IMR-90 (cell line): ENCODE measurements at regions not wholly inside any gene's neighbourhood (a gene's known extent, or its start where the extent isn't known, plus 50 kb on each side); places are given as distances from the start of the nearest gene placed in this dataset.

Source experiments
- ATAC-seq: fragments of 200-7000 bp; cut with Tn5 transposase; 2 replicates; pipeline ENCODE4 v1.9.1; 2020; ENCODE audit warnings: low read depth, mild to moderate bottlenecking, moderate library complexity
- BruUV-seq: library from RNA; stranded (reverse); fragments of 400-500 nt; replicated peaks from 2 replicates; lab custom pipeline; 2021; lab: Mats Ljungman, UMichigan
- CTCF ChIA-PET: fragments of 300-600 bp; formaldehyde crosslinking; extraction: SDS; loops from one replicate; lab custom pipeline; 2021; ENCODE audit warnings: antibody characterized with exemption; lab: Yijun Ruan, JAX
- POLR2A ChIA-PET: fragments of 300-600 bp; sonication (Branson Sonifier 250); formaldehyde crosslinking; loops from one replicate; lab custom pipeline; 2022; ENCODE audit warnings: antibody characterized with exemption; ENCODE audit not compliant: unreplicated experiment; lab: Charles Lee
- DNase-seq: peaks from one replicate; pipeline ENCODE4 v3.0.0; 2013
- H2AFZ ChIP-seq: replicated peaks from 2 replicates; pipeline ENCODE3; 2013; ENCODE audit warnings: low read length, mild to moderate bottlenecking; ENCODE audit not compliant: poor library complexity
- H2AK5ac ChIP-seq: 2 replicates; pipeline ENCODE4 v1.6.1; 2013; ENCODE audit warnings: low read depth, low read length, inconsistent platforms
- H2AK9ac ChIP-seq: replicated peaks from 2 replicates; pipeline ENCODE3; 2013; ENCODE audit warnings: mild to moderate bottlenecking, low read depth, low read length, moderate library complexity; ENCODE audit not compliant: poor library complexity
- H2BK120ac ChIP-seq: 2 replicates; pipeline ENCODE4 v1.6.1; 2013; ENCODE audit warnings: low read depth, low read length, inconsistent platforms
- H2BK15ac ChIP-seq: 3 replicates; pipeline ENCODE4 v1.6.1; 2013; ENCODE audit warnings: low read depth, low read length, inconsistent platforms
- H2BK20ac ChIP-seq: 2 replicates; pipeline ENCODE4 v1.6.1; 2013; ENCODE audit warnings: low read depth, mild to moderate bottlenecking, inconsistent platforms, low read length, moderate library complexity
- H2BK5ac ChIP-seq: 2 replicates; pipeline ENCODE4 v1.6.1; 2013; ENCODE audit warnings: mild to moderate bottlenecking, low read depth, low read length, inconsistent platforms; ENCODE audit not compliant: poor library complexity, severe bottlenecking
- H3K14ac ChIP-seq: replicated peaks from 2 replicates; pipeline ENCODE4 v1.6.1; 2013; ENCODE audit warnings: low read depth, low read length, inconsistent platforms
- H3K18ac ChIP-seq: 2 replicates; pipeline ENCODE4 v1.6.1; 2013; ENCODE audit warnings: low read depth, low read length, control low read depth
- H3K23ac ChIP-seq: 2 replicates; pipeline ENCODE4 v1.6.1; 2013; ENCODE audit warnings: low read depth, low read length, inconsistent platforms
- H3K27ac ChIP-seq: 2 replicates; pipeline ENCODE4 v1.5.1; 2013; ENCODE audit warnings: mild to moderate bottlenecking, control low read depth, low read length; ENCODE audit not compliant: insufficient read depth
- H3K27me3 ChIP-seq: 2 replicates; pipeline ENCODE4 v1.6.1; 2013; ENCODE audit warnings: low read length; ENCODE audit not compliant: control insufficient read depth, insufficient read depth
- H3K36me3 ChIP-seq: 2 replicates; pipeline ENCODE4 v1.6.1; 2013; ENCODE audit warnings: low read length, mixed read lengths; ENCODE audit not compliant: control insufficient read depth, insufficient read depth
- H3K4ac ChIP-seq: 2 replicates; pipeline ENCODE4 v1.6.1; 2013; ENCODE audit warnings: low read depth, low read length, inconsistent platforms
- H3K4me1 ChIP-seq: 2 replicates; pipeline ENCODE4 v1.6.1; 2013; ENCODE audit warnings: low read length, mixed read lengths; ENCODE audit not compliant: control insufficient read depth, insufficient read depth
- H3K4me2 ChIP-seq: 2 replicates; pipeline ENCODE4 v1.6.1; 2013; ENCODE audit warnings: low read depth, mild to moderate bottlenecking, control low read depth, low read length, moderate library complexity
- H3K4me3 ChIP-seq: 2 replicates; pipeline ENCODE4 v1.5.1; 2013; ENCODE audit warnings: low read depth, mild to moderate bottlenecking, control low read depth, low read length, moderate library complexity; ENCODE audit not compliant: insufficient read depth
- H3K56ac ChIP-seq: 2 replicates; pipeline ENCODE4 v1.6.1; 2013; ENCODE audit warnings: low read length, inconsistent platforms; ENCODE audit not compliant: insufficient read depth; ENCODE audit errors: extremely low read depth
- H3K79me1 ChIP-seq, 2 experiments: 2 replicates each; pipeline ENCODE4 v1.6.1; 2013; ENCODE audit warnings: low read length in 2 of 2, inconsistent platforms in 1 of 2, low read depth in 1 of 2
- H3K9ac ChIP-seq: 2 replicates; pipeline ENCODE4 v1.6.1; 2013; ENCODE audit warnings: low read depth, low read length, control low read depth
- H3K9me1 ChIP-seq: 2 replicates; pipeline ENCODE4 v1.6.1; 2013; ENCODE audit warnings: low read length, inconsistent platforms; ENCODE audit not compliant: insufficient read depth
- H3K9me3 ChIP-seq: 2 replicates; pipeline ENCODE4 v1.6.1; 2013; ENCODE audit warnings: low read length; ENCODE audit not compliant: control insufficient read depth, insufficient read depth
- H4K20me1 ChIP-seq: 2 replicates; pipeline ENCODE4 v1.6.1; 2013; ENCODE audit warnings: low read length, inconsistent platforms; ENCODE audit not compliant: insufficient read depth
- H4K5ac ChIP-seq: 2 replicates; pipeline ENCODE4 v1.6.1; 2013; ENCODE audit warnings: mild to moderate bottlenecking, low read depth, low read length, control low read depth
- H4K8ac ChIP-seq, 2 experiments: 2 replicates each; pipeline ENCODE4 v1.6.1; 2013; ENCODE audit warnings: low read depth in 2 of 2, low read length in 2 of 2, control low read depth in 1 of 2, inconsistent platforms in 1 of 2
- H4K91ac ChIP-seq: 2 replicates; pipeline ENCODE4 v1.6.1; 2013; ENCODE audit warnings: low read depth, low read length, inconsistent platforms; ENCODE audit not compliant: insufficient read depth
- CHD1 ChIP-seq: IDR thresholded peaks from 2 replicates; pipeline ENCODE4 v1.6.1; 2012; ENCODE audit warnings: low read depth, low read length, improper control_type of control experiment
- FOS ChIP-seq: fragments of 150-350 bp; IDR thresholded peaks from 2 replicates; pipeline ENCODE4 v1.6.1; 2016; ENCODE audit warnings: low read depth, low read length
- MAFK ChIP-seq: IDR thresholded peaks from 2 replicates; pipeline ENCODE4 v1.6.1; 2012; ENCODE audit warnings: low read depth, low read length, improper control_type of control experiment
- MAZ ChIP-seq: IDR thresholded peaks from 2 replicates; pipeline ENCODE4 v1.6.1; 2012; ENCODE audit warnings: low read depth, mild to moderate bottlenecking, low read length, improper control_type of control experiment, moderate library complexity, borderline replicate concordance
- MXI1 ChIP-seq: IDR thresholded peaks from 2 replicates; pipeline ENCODE4 v1.6.1; 2012; ENCODE audit warnings: low read depth, mild to moderate bottlenecking, low read length, moderate library complexity, borderline replicate concordance
- NFE2L2 ChIP-seq: fragments of 150-350 bp; IDR thresholded peaks from 2 replicates; pipeline ENCODE4 v1.6.1; 2016; ENCODE audit warnings: low read depth, mild to moderate bottlenecking, low read length
- RAD21 ChIP-seq: IDR thresholded peaks from 2 replicates; pipeline ENCODE4 v1.6.1; 2012; ENCODE audit warnings: low read length, improper control_type of control experiment
- RCOR1 ChIP-seq: IDR thresholded peaks from 2 replicates; pipeline ENCODE4 v1.6.1; 2012; ENCODE audit warnings: mild to moderate bottlenecking, low read length, improper control_type of control experiment; ENCODE audit not compliant: insufficient replicate concordance
- RFX5 ChIP-seq: IDR thresholded peaks from 2 replicates; pipeline ENCODE4 v1.8.0; 2012; ENCODE audit warnings: low read depth, mild to moderate bottlenecking, low read length, moderate library complexity
- SMC3 ChIP-seq: fragments of 150-350 bp; IDR thresholded peaks from 2 replicates; pipeline ENCODE4 v1.6.1; 2016; ENCODE audit warnings: low read depth, mild to moderate bottlenecking, antibody characterized with exemption, low read length, moderate library complexity
- WGBS, 2 experiments: methylation state at CpG; one replicate each; pipeline versions ENCODE4 v1.1.5 to v1.1.7; 2013; ENCODE audit warnings: missing lambda C conversion rate in 2 of 2; ENCODE audit not compliant: insufficient read length in 1 of 2; ENCODE audit errors: extremely low coverage in 2 of 2; 5-methylcytosine and 5-hydroxymethylcytosine counted together
- dilution Hi-C: fragments of 300-500 bp; cut with HindIII; formaldehyde crosslinking; loops from one replicate; pipeline ENCODE4 v1.14.3; 2018; ENCODE audit warnings: low sequenced_read_pairs; ENCODE audit not compliant: unreplicated experiment
- in situ Hi-C: fragments of 300-500 bp; cut with MboI; formaldehyde crosslinking; loops from 3 replicates; pipeline ENCODE4 v1.14.3; 2019; ENCODE audit warnings: low sequenced_read_pairs, inconsistent platforms, mixed read lengths
- intact Hi-C: fragments of 100-400 bp; cut with micrococcal nuclease; formaldehyde crosslinking; loops from 2 replicates; pipeline ENCODE4 v1.10.0; 2022
- TF ChIP-seq, protein P1 (sequence below): fragments of 150-350 bp; IDR thresholded peaks from 2 replicates; pipeline ENCODE4 v1.6.1; 2017; ENCODE audit warnings: mild to moderate bottlenecking, antibody characterized with exemption, low read length, low read depth
- TF ChIP-seq, protein P2 (sequence below): fragments of 150-350 bp; IDR thresholded peaks from 2 replicates; pipeline ENCODE4 v1.6.1; 2016; ENCODE audit warnings: low read depth, mild to moderate bottlenecking, low read length, moderate library complexity, borderline replicate concordance

DNA sequence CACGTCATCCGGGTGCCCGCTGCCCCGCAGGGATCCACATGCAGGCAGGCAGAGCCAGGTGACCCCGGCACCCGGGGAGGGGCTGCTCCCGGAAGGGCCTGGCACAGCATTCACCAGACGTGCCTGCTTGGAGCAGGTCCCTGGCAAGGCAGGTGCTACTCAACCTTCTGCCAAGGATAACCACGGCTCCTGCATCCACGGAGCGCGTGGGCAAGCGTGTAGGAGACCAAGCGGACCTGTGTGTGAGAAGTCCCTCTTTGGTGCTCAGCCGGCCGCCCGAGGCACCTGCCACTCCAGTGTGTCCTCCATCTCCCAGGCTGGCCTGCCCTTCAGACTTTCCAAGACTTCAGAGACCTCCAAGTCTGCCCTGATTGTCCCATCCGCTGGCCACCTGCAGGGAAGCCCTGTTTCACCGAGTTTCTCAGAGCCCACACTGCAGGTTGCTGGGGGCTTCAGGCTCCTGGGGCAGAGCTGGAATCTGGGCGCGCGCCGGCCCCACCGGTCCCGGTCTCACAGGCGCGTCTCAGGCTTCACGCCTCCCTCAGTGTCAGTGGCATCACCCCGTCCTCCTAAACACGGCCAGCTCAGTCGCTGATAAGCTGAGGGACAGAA is 124.3 kb downstream of the DLL1 start:
- DNase-seq (no peak), ATAC-seq (no peak)
- no peak overlapping the region for H3K27ac ChIP-seq
- POLR2A ChIA-PET, result no interaction called here
- no peaks in the 10 kb centered on the region for H3K4me1 ChIP-seq
- H3K36me3 ChIP-seq, result no peaks in the 10 kb centered on the region
- H2BK15ac ChIP-seq, result no peak overlapping the region
- intact Hi-C loops, result no loop called here
- no peak overlapping the region for H2BK5ac ChIP-seq
- H2AFZ ChIP-seq, result no peak overlapping the region
- H3K79me1 ChIP-seq, result no peaks in the 10 kb centered on the region
- dilution Hi-C loops, result no loop called here
- no peaks in the 10 kb centered on the region for H3K27me3 ChIP-seq
- H3K4me2 ChIP-seq, result no peak overlapping the region
- CTCF ChIA-PET, result no interaction called here
- no peak overlapping the region for H3K18ac ChIP-seq
- H2AK9ac ChIP-seq, result no peak overlapping the region
- no peak overlapping the region for H2BK120ac ChIP-seq
- H3K4me3 ChIP-seq, result no peak overlapping the region
- H3K4ac ChIP-seq, result no peak overlapping the region
- no peak overlapping the region for H3K14ac ChIP-seq
- H4K8ac ChIP-seq, result no peak overlapping the region
- no peaks in the 10 kb centered on the region for H4K20me1 ChIP-seq
- no peaks in the 10 kb centered on the region for H3K9me1 ChIP-seq
- no peak overlapping the region for H2BK20ac ChIP-seq
- no peak overlapping the region for H3K56ac ChIP-seq
- H3K23ac ChIP-seq, result no peak overlapping the region
- peaks cover 74% of the 10 kb centered on the region for H3K9me3 ChIP-seq
- in situ Hi-C loops, result no loop called here
- TF ChIP-seq MXI1 (no peak), CHD1 (no peak), MAZ (no peak), RFX5 (no peak), RCOR1 (no peak), FOS (no peak), RAD21 (no peak), MAFK (no peak), SMC3 (no peak), NFE2L2 (no peak)
- TF ChIP-seq, protein P1, sequence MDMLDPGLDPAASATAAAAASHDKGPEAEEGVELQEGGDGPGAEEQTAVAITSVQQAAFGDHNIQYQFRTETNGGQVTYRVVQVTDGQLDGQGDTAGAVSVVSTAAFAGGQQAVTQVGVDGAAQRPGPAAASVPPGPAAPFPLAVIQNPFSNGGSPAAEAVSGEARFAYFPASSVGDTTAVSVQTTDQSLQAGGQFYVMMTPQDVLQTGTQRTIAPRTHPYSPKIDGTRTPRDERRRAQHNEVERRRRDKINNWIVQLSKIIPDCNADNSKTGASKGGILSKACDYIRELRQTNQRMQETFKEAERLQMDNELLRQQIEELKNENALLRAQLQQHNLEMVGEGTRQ, result no peak
- TF ChIP-seq, protein P2, sequence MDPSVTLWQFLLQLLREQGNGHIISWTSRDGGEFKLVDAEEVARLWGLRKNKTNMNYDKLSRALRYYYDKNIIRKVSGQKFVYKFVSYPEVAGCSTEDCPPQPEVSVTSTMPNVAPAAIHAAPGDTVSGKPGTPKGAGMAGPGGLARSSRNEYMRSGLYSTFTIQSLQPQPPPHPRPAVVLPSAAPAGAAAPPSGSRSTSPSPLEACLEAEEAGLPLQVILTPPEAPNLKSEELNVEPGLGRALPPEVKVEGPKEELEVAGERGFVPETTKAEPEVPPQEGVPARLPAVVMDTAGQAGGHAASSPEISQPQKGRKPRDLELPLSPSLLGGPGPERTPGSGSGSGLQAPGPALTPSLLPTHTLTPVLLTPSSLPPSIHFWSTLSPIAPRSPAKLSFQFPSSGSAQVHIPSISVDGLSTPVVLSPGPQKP, result no peak
- H2AK5ac ChIP-seq, result no peak overlapping the region
- no peak overlapping the region for H4K91ac ChIP-seq
- H4K5ac ChIP-seq, result no peak overlapping the region
- no peak overlapping the region for H3K9ac ChIP-seq
- BruUV-seq, result no TSS peak
- 80% methylated on average over 6 of the region's 31 CpGs; no CpG with 5 or more reads in 1 of the 2 experiments for WGBS, 2 experiments
